HG03378 (cell line): ENCODE measurements at regions not wholly inside any gene's neighbourhood (a gene's known extent, or its start where the extent isn't known, plus 50 kb on each side); places are given as distances from the start of the nearest gene placed in this dataset.
"Not testable (repeated sequence)": the region's sequence is repeated elsewhere in the genome, so short reads cannot be mapped to it uniquely, and the experiment has no call there.

Experiments
- ATAC-seq: cut with Tn5 transposase; IDR thresholded peaks from one replicate; pipeline ENCODE4 v1.9.1; 2021; ENCODE audit warnings: mild to moderate bottlenecking, moderate library complexity; ENCODE audit not compliant: unreplicated experiment

- no peak for ATAC-seq
These were observed 566.9 kb upstream of the ANO5 start for GRCh38 chr11:21625982-21626381.

GRCh38 chr11:21628641-21629040, 564.2 kb upstream of the ANO5 start:
- no peak for ATAC-seq

GRCh38 chr11:21630934-21631478, 561.9 kb upstream of the ANO5 start:
- ATAC-seq, result peak; percentile 63

- no peak for ATAC-seq
These were observed 560.9 kb upstream of the ANO5 start for GRCh38 chr11:21631991-21632390.

- no peak for ATAC-seq
These were observed 558.4 kb upstream of the ANO5 start for GRCh38 chr11:21634491-21634890.

GRCh38 chr11:21634956-21635355, 557.9 kb upstream of the ANO5 start:
- ATAC-seq, result no peak

GRCh38 chr11:21635394-21636145, 557.3 kb upstream of the ANO5 start:
- no peak for ATAC-seq

- ATAC-seq, result no peak
These were observed 556.3 kb upstream of the ANO5 start for GRCh38 chr11:21636561-21636960.

- no peak for ATAC-seq
These were observed 552.4 kb upstream of the ANO5 start for GRCh38 chr11:21640491-21640890.

- no peak for ATAC-seq
These were observed 551.0 kb upstream of the ANO5 start for GRCh38 chr11:21641869-21642268.

GRCh38 chr11:21646351-21646750, 546.5 kb upstream of the ANO5 start:
- no peak for ATAC-seq

- no peak for ATAC-seq
These were observed 541.9 kb upstream of the ANO5 start for GRCh38 chr11:21650961-21651360.

GRCh38 chr11:21653951-21654421, 538.9 kb upstream of the ANO5 start:
- ATAC-seq, result no peak

GRCh38 chr11:21656065-21656464, 536.8 kb upstream of the ANO5 start:
- ATAC-seq, result no peak

- no peak for ATAC-seq
These were observed 534.2 kb upstream of the ANO5 start for GRCh38 chr11:21658654-21659193.

GRCh38 chr11:21659377-21659776, 533.5 kb upstream of the ANO5 start:
- ATAC-seq, result not testable (repeated sequence)

GRCh38 chr11:21659961-21660360, 532.9 kb upstream of the ANO5 start:
- ATAC-seq, result no peak

- ATAC-seq, result no peak
These were observed 517.8 kb upstream of the ANO5 start for GRCh38 chr11:21675049-21675616.

- ATAC-seq, result no peak
These were observed 505.2 kb upstream of the ANO5 start for GRCh38 chr11:21687643-21688042.

GRCh38 chr11:21704539-21704938, 488.3 kb upstream of the ANO5 start:
- ATAC-seq, result no peak

- ATAC-seq, result no peak
These were observed 485.7 kb upstream of the ANO5 start for GRCh38 chr11:21707116-21707739.

GRCh38 chr11:21710809-21711208, 482.1 kb upstream of the ANO5 start:
- ATAC-seq, result no peak
